ENCODE measurements at regions not wholly inside any gene's neighbourhood (a gene's known extent, or its start where the extent isn't known, plus 50 kb on each side); places are given as distances from the start of the nearest gene placed in this dataset.

GRCh38 chr3:189467451-189467850, 163.7 kb upstream of the TP63 start:
- in situ Hi-C loops (cut with MboI): no loop called here
- Histone ChIP-seq H3K4me2 (ENCODE audit: insufficient read depth, low read length) (no peak overlapping the region), H4K20me1 (replicated peaks; ENCODE audit: control insufficient read depth, insufficient read depth, low read length) (no peaks in the 10 kb centered on the region), H3K9ac (ENCODE audit: insufficient read depth in 1 of 2, low read depth in 2 of 2, low read length in 2 of 2) (no peak overlapping the region), H3K27me3 (ENCODE audit: control insufficient read depth in 2 of 2, insufficient read depth in 2 of 2, low read length in 2 of 2) (no peaks in the 10 kb centered on the region), H3K36me3 (ENCODE audit: control insufficient read depth, insufficient read depth, low read length) (no peaks in the 10 kb centered on the region), H3K9me1 (ENCODE audit: control insufficient read depth, insufficient read depth, low read length) (no peaks in the 10 kb centered on the region), H3K4me3 (no peak overlapping the region), H2AFZ (ENCODE audit: low read depth, low read length) (no peak overlapping the region), H3K79me2 (ENCODE audit: control insufficient read depth, insufficient read depth, low read length) (no peaks in the 10 kb centered on the region), H3K4me1 (replicated peaks in 1 of 2; ENCODE audit: control insufficient read depth in 2 of 2, insufficient read depth in 2 of 2, low read length in 2 of 2) (no peaks in the 10 kb centered on the region), H3K9me3 (replicated peaks; ENCODE audit: control insufficient read depth, insufficient read depth, low read depth, low read length) (no peaks in the 10 kb centered on the region), H3K27ac (ENCODE audit: extremely low read depth, low read depth, low read length) (no peak overlapping the region)
- DNase-seq (ENCODE audit: extremely low read depth in 1 of 4, low spot score in 3 of 4) (no peak), FAIRE-seq (no peak), ATAC-seq (no peak)
- intact Hi-C loops (cut with micrococcal nuclease): no loop called here
- BruUV-seq (replicated peaks): no TSS peak
- WGBS (ENCODE audit: insufficient coverage, low coverage, missing lambda C conversion rate): 3% methylated on average over 2 of the region's 2 CpGs
- POLR2A ChIA-PET: no interaction called here
- CTCF ChIA-PET (ENCODE audit: low intra/inter-chr PET ratio): no interaction called here
- TF ChIP-seq ZNF431 (CRISPR knock-in tag; IDR thresholded peaks at IDR 0.05): no peak
- no peak for TF ChIP-seq PHTF2 (CRISPR knock-in tag; IDR thresholded peaks at IDR 0.05)
- TF ChIP-seq TOE1 (IDR thresholded peaks at IDR 0.05; ENCODE audit: borderline replicate concordance): no peak
- TF ChIP-seq TOE1 (CRISPR knock-in tag; IDR thresholded peaks at IDR 0.05; ENCODE audit: borderline replicate concordance, low read depth): no peak
- no peak for TF ChIP-seq ARID4B (CRISPR knock-in tag; IDR thresholded peaks at IDR 0.05)
- no peak for TF ChIP-seq TRIM25 (IDR thresholded peaks at IDR 0.05; ENCODE audit: borderline replicate concordance)
- TF ChIP-seq SLC30A9 (CRISPR knock-in tag; IDR thresholded peaks at IDR 0.05): no peak
- TF ChIP-seq ZNF785 (CRISPR knock-in tag; IDR thresholded peaks at IDR 0.05): no peak
- TF ChIP-seq TSC22D4 (tag; IDR thresholded peaks at IDR 0.05): no peak
- TF ChIP-seq SMARCB1 (IDR thresholded peaks at IDR 0.05; ENCODE audit: insufficient read length, low read depth): no peak
- TF ChIP-seq COPS2 (conservative IDR thresholded peaks at IDR 0.05): no peak
- no peak for TF ChIP-seq MTA1 (IDR thresholded peaks at IDR 0.05; ENCODE audit: borderline replicate concordance)
- TF ChIP-seq ELF1 (tag; IDR thresholded peaks at IDR 0.05): no peak
- no peak for TF ChIP-seq MTA2 (IDR thresholded peaks at IDR 0.05; ENCODE audit: low read depth)
- no peak for TF ChIP-seq U2AF2 (optimal IDR thresholded peaks at IDR 0.05; ENCODE audit: low read depth, low read length)
- TF ChIP-seq MTA3 (IDR thresholded peaks at IDR 0.05; ENCODE audit: borderline replicate concordance): no peak
- TF ChIP-seq MNT (conservative IDR thresholded peaks at IDR 0.05): no peak

All from K562 (cell line).